ENCODE measurements at regions not wholly inside any gene's neighbourhood (a gene's known extent, or its start where the extent isn't known, plus 50 kb on each side); places are given as distances from the start of the nearest gene placed in this dataset.

DNA sequence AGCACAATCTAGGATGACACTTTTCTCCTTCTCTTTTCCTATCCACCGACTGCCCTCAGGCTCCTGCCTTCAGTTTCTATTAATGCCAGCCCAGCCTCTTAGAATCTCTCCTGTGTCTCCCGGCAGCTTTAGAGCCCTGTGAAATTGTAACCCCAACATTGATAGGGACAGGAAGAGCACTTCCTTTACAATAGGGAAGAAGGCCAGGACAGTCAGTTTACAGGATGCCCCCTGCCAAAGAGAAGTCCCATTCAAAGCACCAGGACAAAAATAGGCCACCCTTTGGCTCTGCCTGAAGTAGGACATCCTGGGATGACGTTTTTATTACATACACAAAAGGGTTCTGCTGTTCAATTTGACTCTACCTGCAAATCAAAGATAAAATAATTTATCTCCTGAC, 64.7 kb upstream of the ANK3 start:
- intact Hi-C loops (cut with micrococcal nuclease) = no loop called here
- no peak for DNase-seq
- peak overlapping the region; percentile 30 for H3K27ac ChIP-seq (replicated peaks)
- H3K36me3 ChIP-seq = no peaks in the 10 kb centered on the region
- H3K4me3 ChIP-seq = no peak overlapping the region
- H3K27me3 ChIP-seq (ENCODE audit: low read depth) = no peaks in the 10 kb centered on the region
- peaks cover 13% of the 10 kb centered on the region for H3K4me1 ChIP-seq
- H3K9me3 ChIP-seq (replicated peaks) = no peaks in the 10 kb centered on the region
- TF ChIP-seq, protein P1, sequence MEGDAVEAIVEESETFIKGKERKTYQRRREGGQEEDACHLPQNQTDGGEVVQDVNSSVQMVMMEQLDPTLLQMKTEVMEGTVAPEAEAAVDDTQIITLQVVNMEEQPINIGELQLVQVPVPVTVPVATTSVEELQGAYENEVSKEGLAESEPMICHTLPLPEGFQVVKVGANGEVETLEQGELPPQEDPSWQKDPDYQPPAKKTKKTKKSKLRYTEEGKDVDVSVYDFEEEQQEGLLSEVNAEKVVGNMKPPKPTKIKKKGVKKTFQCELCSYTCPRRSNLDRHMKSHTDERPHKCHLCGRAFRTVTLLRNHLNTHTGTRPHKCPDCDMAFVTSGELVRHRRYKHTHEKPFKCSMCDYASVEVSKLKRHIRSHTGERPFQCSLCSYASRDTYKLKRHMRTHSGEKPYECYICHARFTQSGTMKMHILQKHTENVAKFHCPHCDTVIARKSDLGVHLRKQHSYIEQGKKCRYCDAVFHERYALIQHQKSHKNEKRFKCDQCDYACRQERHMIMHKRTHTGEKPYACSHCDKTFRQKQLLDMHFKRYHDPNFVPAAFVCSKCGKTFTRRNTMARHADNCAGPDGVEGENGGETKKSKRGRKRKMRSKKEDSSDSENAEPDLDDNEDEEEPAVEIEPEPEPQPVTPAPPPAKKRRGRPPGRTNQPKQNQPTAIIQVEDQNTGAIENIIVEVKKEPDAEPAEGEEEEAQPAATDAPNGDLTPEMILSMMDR (IDR thresholded peaks at IDR 0.05; ENCODE audit: borderline replicate concordance) = no peak

DNA sequence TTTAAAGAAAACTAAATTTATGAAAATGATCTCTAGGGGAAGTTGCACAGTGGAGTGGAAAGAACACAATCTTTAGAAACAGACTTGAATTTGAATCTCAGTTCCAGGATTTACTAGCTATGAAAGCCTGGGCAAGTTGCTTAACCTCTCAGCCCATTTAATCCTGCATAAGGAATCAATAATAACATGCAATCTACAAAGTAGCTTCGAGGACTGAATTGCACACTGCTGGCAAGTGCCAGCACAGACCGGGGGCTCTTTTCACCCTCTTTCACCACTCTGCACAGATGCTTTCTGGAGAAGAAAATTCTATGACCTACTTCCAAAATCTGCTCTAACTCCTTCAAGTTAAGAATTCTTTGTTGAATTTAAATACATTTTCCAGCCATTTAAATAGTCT, 63.4 kb upstream of the ANK3 start:
- H3K27me3 ChIP-seq (ENCODE audit: low read depth) = no peaks in the 10 kb centered on the region
- intact Hi-C loops (cut with micrococcal nuclease) = no loop called here
- H3K27ac ChIP-seq (replicated peaks) = no peak overlapping the region
- no peaks in the 10 kb centered on the region for H3K36me3 ChIP-seq
- peaks cover 13% of the 10 kb centered on the region for H3K4me1 ChIP-seq
- H3K9me3 ChIP-seq (replicated peaks) = no peaks in the 10 kb centered on the region
- H3K4me3 ChIP-seq = no peak overlapping the region
- TF ChIP-seq, protein P1 (IDR thresholded peaks at IDR 0.05; ENCODE audit: borderline replicate concordance) = no peak
- DNase-seq = no peak

DNA sequence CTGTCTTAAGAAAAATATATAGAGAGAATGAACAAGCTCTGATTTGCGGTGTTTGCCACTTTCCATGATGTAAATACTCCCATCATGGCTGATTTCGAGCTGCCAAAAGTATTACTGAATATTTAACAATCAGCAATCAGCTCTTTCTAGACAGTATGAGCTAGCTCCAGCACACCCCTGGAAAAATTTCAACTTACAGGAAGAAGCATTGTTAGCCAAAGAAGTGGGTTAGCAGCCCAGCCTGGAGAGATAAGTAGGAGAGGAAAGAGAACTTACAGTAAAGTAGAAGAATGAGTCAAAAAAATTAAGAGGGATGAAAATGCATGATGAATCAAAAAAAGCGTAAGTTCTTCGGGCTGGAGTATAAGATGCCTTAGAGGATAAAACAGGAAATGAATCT, 60.6 kb upstream of the ANK3 start:
- TF ChIP-seq, protein P1 (IDR thresholded peaks at IDR 0.05; ENCODE audit: borderline replicate concordance) = no peak
- Histone ChIP-seq H3K27me3 (ENCODE audit: low read depth) (no peaks in the 10 kb centered on the region), H3K4me1 (peaks cover 33% of the 10 kb centered on the region), H3K36me3 (no peaks in the 10 kb centered on the region), H3K9me3 (replicated peaks) (no peaks in the 10 kb centered on the region), H3K27ac (replicated peaks) (no peak overlapping the region), H3K4me3 (no peak overlapping the region)
- no peak for DNase-seq
- intact Hi-C loops (cut with micrococcal nuclease) = no loop called here

DNA sequence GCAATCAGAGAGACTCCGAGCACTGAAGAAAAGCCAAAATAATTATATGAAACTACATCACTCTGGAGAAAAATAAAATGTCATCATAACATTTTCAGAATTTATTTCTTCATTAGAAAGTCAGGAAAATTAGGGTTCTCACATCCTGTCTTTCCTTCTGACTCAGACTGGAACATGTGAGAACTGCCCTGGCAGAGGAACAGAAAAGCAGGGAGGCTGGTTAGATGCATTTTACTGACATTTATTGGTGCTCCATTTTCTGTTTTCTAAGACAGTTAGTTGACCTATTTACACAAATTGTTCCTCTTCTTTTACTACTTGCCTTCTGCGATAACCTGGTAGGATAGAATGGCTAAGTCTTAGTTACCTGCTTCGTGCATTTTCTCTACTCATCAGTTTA, 58.6 kb upstream of the ANK3 start:
- intact Hi-C loops (cut with micrococcal nuclease) = no loop called here
- H3K27ac ChIP-seq (replicated peaks) = no peak overlapping the region

DNA sequence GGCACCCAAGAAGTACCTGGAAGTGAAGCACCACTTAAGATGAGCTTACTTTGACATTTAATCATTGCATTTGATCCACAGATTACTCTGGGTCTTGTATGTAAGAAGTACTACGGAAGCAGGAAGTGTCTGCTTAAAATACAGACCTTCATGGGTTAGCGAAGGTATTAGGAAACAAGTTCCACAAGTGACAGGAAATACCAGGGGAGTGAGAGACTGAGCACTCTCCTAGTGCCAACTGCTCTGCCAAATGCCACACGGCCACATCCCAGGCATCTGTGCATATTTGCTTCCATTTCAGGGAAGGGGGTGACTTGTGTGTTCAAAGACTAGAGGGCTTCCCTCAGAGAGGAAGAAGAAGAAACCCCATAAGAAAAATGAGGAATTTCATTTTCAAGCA, 57.2 kb upstream of the ANK3 start:
- Histone ChIP-seq H3K9me3 (replicated peaks) (no peaks in the 10 kb centered on the region), H3K4me1 (peaks cover 20% of the 10 kb centered on the region), H3K36me3 (no peaks in the 10 kb centered on the region), H3K27me3 (ENCODE audit: low read depth) (no peaks in the 10 kb centered on the region), H3K4me3 (no peak overlapping the region), H3K27ac (replicated peaks) (no peak overlapping the region)
- intact Hi-C loops (cut with micrococcal nuclease) = no loop called here
- TF ChIP-seq, protein P1 (IDR thresholded peaks at IDR 0.05; ENCODE audit: borderline replicate concordance) = no peak
- DNase-seq = no peak

More for the DNA sequence above, 58.6 kb upstream of the ANK3 start:
- Histone ChIP-seq H3K36me3 (no peaks in the 10 kb centered on the region), H3K9me3 (replicated peaks) (no peaks in the 10 kb centered on the region), H3K27me3 (ENCODE audit: low read depth) (no peaks in the 10 kb centered on the region), H3K4me3 (no peak overlapping the region), H3K4me1 (peaks cover 22% of the 10 kb centered on the region)
- DNase-seq = no peak
- TF ChIP-seq, protein P1 (IDR thresholded peaks at IDR 0.05; ENCODE audit: borderline replicate concordance) = no peak
